Osteoblast (primary cell): ENCODE measurements at regions not wholly inside any gene's neighbourhood (a gene's known extent, or its start where the extent isn't known, plus 50 kb on each side); places are given as distances from the start of the nearest gene placed in this dataset.

Experiments
- DNase-seq: peaks from one replicate; pipeline ENCODE4 v3.0.0; 2011; ENCODE audit warnings: low spot score, mixed read lengths; ENCODE audit not compliant: insufficient read length; ENCODE audit errors: missing footprints
- H2AFZ ChIP-seq: 2 replicates; pipeline ENCODE4 v1.6.0; 2011; ENCODE audit warnings: mild to moderate bottlenecking, low read length
- H3K27ac ChIP-seq: 2 replicates; pipeline ENCODE4 v1.5.1; 2011; ENCODE audit warnings: mild to moderate bottlenecking, low read depth, low read length, moderate library complexity
- H3K27me3 ChIP-seq: 2 replicates; pipeline ENCODE4 v1.6.0; 2012; ENCODE audit warnings: mild to moderate bottlenecking, control low read depth, inconsistent platforms, low read length, moderate library complexity; ENCODE audit not compliant: insufficient read depth
- H3K36me3 ChIP-seq: 2 replicates; pipeline ENCODE4 v1.5.1; 2011; ENCODE audit warnings: mild to moderate bottlenecking, low read length, control low read depth, moderate library complexity; ENCODE audit not compliant: insufficient read depth
- H3K4me1 ChIP-seq: 2 replicates; pipeline ENCODE4 v1.5.1; 2011; ENCODE audit warnings: mild to moderate bottlenecking, low read length, control low read depth, moderate library complexity; ENCODE audit not compliant: insufficient read depth
- H3K4me2 ChIP-seq: 2 replicates; pipeline ENCODE4 v1.6.0; 2011; ENCODE audit warnings: mild to moderate bottlenecking, low read length; ENCODE audit not compliant: insufficient read depth
- H3K4me3 ChIP-seq: fragments of 200-600 bp; sonication (generic); 3 replicates; pipeline ENCODE4 v1.5.1; 2012; ENCODE audit warnings: mild to moderate bottlenecking, low read length, inconsistent platforms; ENCODE audit not compliant: insufficient read depth
- H3K79me2 ChIP-seq: 2 replicates; pipeline ENCODE4 v1.6.0; 2012; ENCODE audit warnings: mild to moderate bottlenecking, low read length, control low read depth, inconsistent platforms; ENCODE audit not compliant: insufficient read depth
- H3K9me3 ChIP-seq: 2 replicates; pipeline ENCODE4 v1.5.1; 2011; ENCODE audit warnings: low read depth, low read length, control low read depth
- H4K20me1 ChIP-seq: 2 replicates; pipeline ENCODE4 v1.6.0; 2012; ENCODE audit warnings: mild to moderate bottlenecking, low read length, control low read depth; ENCODE audit not compliant: insufficient read depth
- CTCF ChIP-seq: IDR thresholded peaks from 2 replicates; pipeline ENCODE4 v1.5.1; 2011; ENCODE audit warnings: mild to moderate bottlenecking, low read depth, low read length, moderate library complexity; ENCODE audit errors: extremely low read depth

GRCh38 chr6:153942361-153942760 is 96.7 kb upstream of the OPRM1 start:
- Histone ChIP-seq H3K4me3 (no peak overlapping the region), H3K36me3 (no peaks in the 10 kb centered on the region), H3K4me1 (no peaks in the 10 kb centered on the region), H2AFZ (no peak overlapping the region), H3K9me3 (no peaks in the 10 kb centered on the region), H4K20me1 (no peaks in the 10 kb centered on the region), H3K79me2 (no peaks in the 10 kb centered on the region), H3K27ac (no peak overlapping the region), H3K4me2 (no peak overlapping the region), H3K27me3 (no peaks in the 10 kb centered on the region)
- no peak for DNase-seq
- no peak for TF ChIP-seq CTCF

- Histone ChIP-seq H3K4me3 (no peak overlapping the region), H3K36me3 (no peaks in the 10 kb centered on the region), H3K27ac (no peak overlapping the region), H3K79me2 (no peaks in the 10 kb centered on the region), H2AFZ (no peak overlapping the region), H3K9me3 (no peaks in the 10 kb centered on the region), H3K27me3 (no peaks in the 10 kb centered on the region), H4K20me1 (no peaks in the 10 kb centered on the region), H3K4me2 (no peak overlapping the region), H3K4me1 (no peaks in the 10 kb centered on the region)
- TF ChIP-seq CTCF, result no peak
- DNase-seq, result no peak
Measured at GRCh38 chr6:153941768-153942167, 97.3 kb upstream of the OPRM1 start.

- H3K36me3 ChIP-seq, result no peaks in the 10 kb centered on the region
- H4K20me1 ChIP-seq, result no peaks in the 10 kb centered on the region
- no peak for DNase-seq
- H3K27ac ChIP-seq, result no peak overlapping the region
- H3K4me2 ChIP-seq, result no peak overlapping the region
- no peaks in the 10 kb centered on the region for H3K4me1 ChIP-seq
- no peaks in the 10 kb centered on the region for H3K27me3 ChIP-seq
- no peak for TF ChIP-seq CTCF
- H3K79me2 ChIP-seq, result no peaks in the 10 kb centered on the region
- no peak overlapping the region for H3K4me3 ChIP-seq
- H2AFZ ChIP-seq, result no peak overlapping the region
- no peaks in the 10 kb centered on the region for H3K9me3 ChIP-seq
Measured at GRCh38 chr6:153938876-153939275, 100.2 kb upstream of the OPRM1 start.

GRCh38 chr6:153931431-153931830 is 107.6 kb upstream of the OPRM1 start:
- H3K79me2 ChIP-seq, result no peaks in the 10 kb centered on the region
- H3K4me3 ChIP-seq, result no peak overlapping the region
- TF ChIP-seq CTCF, result no peak
- no peak overlapping the region for H3K27ac ChIP-seq
- no peak overlapping the region for H3K4me2 ChIP-seq
- no peaks in the 10 kb centered on the region for H3K36me3 ChIP-seq
- H4K20me1 ChIP-seq, result no peaks in the 10 kb centered on the region
- no peaks in the 10 kb centered on the region for H3K27me3 ChIP-seq
- no peak overlapping the region for H2AFZ ChIP-seq
- no peak for DNase-seq
- H3K4me1 ChIP-seq, result no peaks in the 10 kb centered on the region
- peaks cover 1% of the 10 kb centered on the region for H3K9me3 ChIP-seq
